ENCODE measurements at regions not wholly inside any gene's neighbourhood (a gene's known extent, or its start where the extent isn't known, plus 50 kb on each side); places are given as distances from the start of the nearest gene placed in this dataset.

DNA sequence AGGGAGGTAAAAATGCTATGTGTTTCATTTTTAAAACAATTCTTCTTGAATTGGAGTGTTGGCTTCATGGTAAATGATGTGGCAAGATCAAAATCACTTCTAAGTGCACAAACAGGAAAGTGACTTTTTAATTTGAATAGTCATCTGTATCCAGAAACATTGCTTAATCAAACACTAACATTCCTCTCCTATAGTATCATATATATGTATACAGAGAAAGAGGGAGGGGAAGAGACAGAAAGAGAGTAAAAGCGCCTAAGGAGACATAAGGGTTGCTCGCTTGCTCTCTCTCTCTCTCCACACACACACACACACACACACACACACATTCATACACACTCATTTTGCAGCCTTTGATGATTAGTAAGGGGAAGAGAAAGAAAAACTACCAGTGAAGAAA, 95.4 kb upstream of the PRDM9 start:
- TF ChIP-seq, protein P1, sequence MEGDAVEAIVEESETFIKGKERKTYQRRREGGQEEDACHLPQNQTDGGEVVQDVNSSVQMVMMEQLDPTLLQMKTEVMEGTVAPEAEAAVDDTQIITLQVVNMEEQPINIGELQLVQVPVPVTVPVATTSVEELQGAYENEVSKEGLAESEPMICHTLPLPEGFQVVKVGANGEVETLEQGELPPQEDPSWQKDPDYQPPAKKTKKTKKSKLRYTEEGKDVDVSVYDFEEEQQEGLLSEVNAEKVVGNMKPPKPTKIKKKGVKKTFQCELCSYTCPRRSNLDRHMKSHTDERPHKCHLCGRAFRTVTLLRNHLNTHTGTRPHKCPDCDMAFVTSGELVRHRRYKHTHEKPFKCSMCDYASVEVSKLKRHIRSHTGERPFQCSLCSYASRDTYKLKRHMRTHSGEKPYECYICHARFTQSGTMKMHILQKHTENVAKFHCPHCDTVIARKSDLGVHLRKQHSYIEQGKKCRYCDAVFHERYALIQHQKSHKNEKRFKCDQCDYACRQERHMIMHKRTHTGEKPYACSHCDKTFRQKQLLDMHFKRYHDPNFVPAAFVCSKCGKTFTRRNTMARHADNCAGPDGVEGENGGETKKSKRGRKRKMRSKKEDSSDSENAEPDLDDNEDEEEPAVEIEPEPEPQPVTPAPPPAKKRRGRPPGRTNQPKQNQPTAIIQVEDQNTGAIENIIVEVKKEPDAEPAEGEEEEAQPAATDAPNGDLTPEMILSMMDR (conservative IDR thresholded peaks at IDR 0.05; ENCODE audit: low read depth, low read length): no peak
- TF ChIP-seq EZH2 (IDR thresholded peaks at IDR 0.05; ENCODE audit: low read length, unreplicated experiment) (no peak), EZH2phosphoT487 (IDR thresholded peaks at IDR 0.05; ENCODE audit: borderline replicate concordance, low read length) (no peak)

Data from PC-3 (cell line).